Spinal cord (tissue), 9 donors: ENCODE measurements at regions not wholly inside any gene's neighbourhood (a gene's known extent, or its start where the extent isn't known, plus 50 kb on each side); places are given as distances from the start of the nearest gene placed in this dataset.

ENCODE experiments used
- DNase-seq, 6 donors: peaks; one replicate each; pipeline versions ENCODE4 v3.0.0 to v3.0.0-alpha.2; 2013 to 2015; ENCODE audit warnings: low spot score in 6 of 6, low read depth in 4 of 6
- H3K27ac ChIP-seq: one replicate; pipeline ENCODE4 v1.5.1; 2013; ENCODE audit warnings: low read depth, low read length, control low read depth
- H3K27me3 ChIP-seq: one replicate; pipeline ENCODE4 v1.6.1; 2013; ENCODE audit warnings: low read length; ENCODE audit not compliant: control insufficient read depth, insufficient read depth
- H3K36me3 ChIP-seq: one replicate; pipeline ENCODE4 v1.6.1; 2013; ENCODE audit warnings: low read length; ENCODE audit not compliant: control insufficient read depth, insufficient read depth
- H3K4me1 ChIP-seq: one replicate; pipeline ENCODE4 v1.6.1; 2013; ENCODE audit warnings: low read length; ENCODE audit not compliant: control insufficient read depth, insufficient read depth
- H3K4me3 ChIP-seq: one replicate; pipeline ENCODE4 v1.5.1; 2013; ENCODE audit warnings: low read depth, low read length, control low read depth
- H3K9me3 ChIP-seq: one replicate; pipeline ENCODE4 v1.6.1; 2013; ENCODE audit warnings: low read length; ENCODE audit not compliant: control insufficient read depth, insufficient read depth
- WGBS: methylation state at CpG from one replicate; pipeline ENCODE4 v1.1.5; 2013; ENCODE audit warnings: missing lambda C conversion rate; ENCODE audit not compliant: insufficient coverage; 5-methylcytosine and 5-hydroxymethylcytosine counted together
- donor health status: healthy.

GRCh38 chr2:8399731-8400130 is 282.1 kb upstream of the ID2 start:
- H3K9me3 ChIP-seq: no peaks in the 10 kb centered on the region
- H3K4me3 ChIP-seq: no peak overlapping the region
- no peaks in the 10 kb centered on the region for H3K4me1 ChIP-seq
- WGBS: no CpG with 5 or more reads among the region's 4 CpGs
- no peak for DNase-seq
- no peak overlapping the region for H3K27ac ChIP-seq
- H3K27me3 ChIP-seq: no peaks in the 10 kb centered on the region
- no peaks in the 10 kb centered on the region for H3K36me3 ChIP-seq

GRCh38 chr2:8400196-8400595 is 281.7 kb upstream of the ID2 start:
- no peaks in the 10 kb centered on the region for H3K9me3 ChIP-seq
- no peaks in the 10 kb centered on the region for H3K4me1 ChIP-seq
- DNase-seq: no peak
- WGBS: 95% methylated on average over 7 of the region's 10 CpGs
- H3K27me3 ChIP-seq: no peaks in the 10 kb centered on the region
- no peak overlapping the region for H3K27ac ChIP-seq
- H3K4me3 ChIP-seq: no peak overlapping the region
- H3K36me3 ChIP-seq: no peaks in the 10 kb centered on the region

- H3K9me3 ChIP-seq: no peaks in the 10 kb centered on the region
- H3K4me3 ChIP-seq: no peak overlapping the region
- H3K27ac ChIP-seq: no peak overlapping the region
- 83% methylated on average over 1 of the region's 1 CpG for WGBS
- no peak for DNase-seq
- no peaks in the 10 kb centered on the region for H3K36me3 ChIP-seq
- H3K4me1 ChIP-seq: no peaks in the 10 kb centered on the region
- H3K27me3 ChIP-seq: no peaks in the 10 kb centered on the region
Observed at GRCh38 chr2:8402222-8402621, 279.6 kb upstream of the ID2 start.

GRCh38 chr2:8403876-8404275 is 278.0 kb upstream of the ID2 start:
- no peak for DNase-seq
- Histone ChIP-seq H3K27ac (no peak overlapping the region), H3K36me3 (no peaks in the 10 kb centered on the region), H3K9me3 (no peaks in the 10 kb centered on the region), H3K27me3 (no peaks in the 10 kb centered on the region), H3K4me3 (no peak overlapping the region), H3K4me1 (no peaks in the 10 kb centered on the region)
- WGBS: 89% methylated on average over 4 of the region's 6 CpGs

- Histone ChIP-seq H3K27ac (no peak overlapping the region), H3K36me3 (no peaks in the 10 kb centered on the region), H3K4me3 (no peak overlapping the region), H3K27me3 (no peaks in the 10 kb centered on the region), H3K9me3 (no peaks in the 10 kb centered on the region), H3K4me1 (peaks cover 6% of the 10 kb centered on the region)
- DNase-seq: no peak
- WGBS: 94% methylated on average over 2 of the region's 3 CpGs
Observed at GRCh38 chr2:8405334-8405733, 276.5 kb upstream of the ID2 start.

GRCh38 chr2:8406271-8406670 is 275.6 kb upstream of the ID2 start:
- 88% methylated on average over 7 of the region's 7 CpGs for WGBS
- Histone ChIP-seq H3K4me1 (peaks cover 6% of the 10 kb centered on the region), H3K27me3 (no peaks in the 10 kb centered on the region), H3K4me3 (no peak overlapping the region), H3K9me3 (no peaks in the 10 kb centered on the region), H3K27ac (no peak overlapping the region), H3K36me3 (no peaks in the 10 kb centered on the region)
- DNase-seq: no peak

GRCh38 chr2:8407332-8407731 is 274.5 kb upstream of the ID2 start:
- H3K27ac ChIP-seq: no peak overlapping the region
- no peak overlapping the region for H3K4me3 ChIP-seq
- H3K4me1 ChIP-seq: peaks cover 17% of the 10 kb centered on the region
- no peak for DNase-seq
- H3K9me3 ChIP-seq: no peaks in the 10 kb centered on the region
- H3K36me3 ChIP-seq: no peaks in the 10 kb centered on the region
- 94% methylated on average over 1 of the region's 3 CpGs for WGBS
- H3K27me3 ChIP-seq: no peaks in the 10 kb centered on the region

GRCh38 chr2:8408560-8409460 is 273.0 kb upstream of the ID2 start:
- Histone ChIP-seq H3K27ac (no peak overlapping the region), H3K27me3 (no peaks in the 10 kb centered on the region), H3K4me3 (no peak overlapping the region), H3K36me3 (no peaks in the 10 kb centered on the region), H3K4me1 (peaks cover 23% of the 10 kb centered on the region), H3K9me3 (no peaks in the 10 kb centered on the region)
- WGBS: 87% methylated on average over 3 of the region's 8 CpGs
- DNase-seq: no peak

- peak in 4 of 6 donors; percentile 13 to 69 (median 33) for DNase-seq
- peaks cover 23% of the 10 kb centered on the region for H3K4me1 ChIP-seq
- no peaks in the 10 kb centered on the region for H3K9me3 ChIP-seq
- H3K4me3 ChIP-seq: no peak overlapping the region
- 64% methylated on average over 1 of the region's 5 CpGs for WGBS
- peak overlapping the region; percentile 30 for H3K27ac ChIP-seq
- no peaks in the 10 kb centered on the region for H3K36me3 ChIP-seq
- H3K27me3 ChIP-seq: no peaks in the 10 kb centered on the region
Observed at GRCh38 chr2:8409461-8410260, 272.2 kb upstream of the ID2 start.
